Hematopoietic multipotent progenitor cell treated with erythropoietin and hydrocortisone succinate and interleukin-3 and kit ligand, for 17 days (in vitro differentiated cells): ENCODE measurements at regions not wholly inside any gene's neighbourhood (a gene's known extent, or its start where the extent isn't known, plus 50 kb on each side); places are given as distances from the start of the nearest gene placed in this dataset.

Experiments used
- DNase-seq: peaks from one replicate; pipeline ENCODE4 v3.0.0-alpha.2; 2015; ENCODE audit warnings: low spot score

- no peak for DNase-seq
Observed at GRCh38 chr2:195047955-195048354, 609.1 kb upstream of the SLC39A10 start.

DNA sequence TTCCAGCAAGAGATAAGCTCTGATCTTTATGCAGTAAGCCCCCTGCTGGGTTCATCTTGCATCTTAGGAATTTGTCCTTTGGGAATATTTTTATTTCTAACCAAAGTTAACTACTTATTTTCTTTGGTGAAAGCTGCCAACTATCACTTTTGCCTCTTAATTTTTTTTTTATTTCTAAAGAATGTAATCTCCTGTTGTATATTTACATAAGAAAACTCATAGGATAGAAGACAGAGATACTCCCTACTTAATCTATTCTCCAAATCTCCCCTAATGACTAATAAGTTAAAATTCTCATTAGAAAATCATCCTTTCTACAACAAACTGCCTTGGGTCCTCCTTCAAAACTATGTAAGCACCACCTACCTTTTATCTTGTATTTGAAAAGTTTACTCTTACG, 612.2 kb upstream of the SLC39A10 start:
- no peak for DNase-seq

DNA sequence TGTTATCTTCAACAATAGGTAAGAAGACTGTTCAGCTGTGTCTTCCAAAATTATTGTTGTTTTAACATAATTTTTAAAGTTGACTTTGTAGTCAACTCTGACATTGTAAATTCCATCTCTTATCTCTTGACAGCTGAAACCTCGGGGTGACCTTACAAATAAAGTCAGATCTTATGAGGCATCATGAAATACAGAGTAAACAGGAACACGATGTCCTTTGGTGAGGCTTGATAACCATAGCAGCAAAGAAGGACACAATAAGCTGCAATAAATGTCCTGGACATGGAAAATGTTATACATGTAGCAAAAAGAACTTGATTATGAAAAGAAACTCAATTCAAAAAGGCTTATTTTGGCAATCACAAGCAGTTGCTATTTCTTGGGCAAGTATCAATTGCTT, 618.9 kb upstream of the SLC39A10 start:
- no peak for DNase-seq

GRCh38 chr2:195037045-195037444, 620.0 kb upstream of the SLC39A10 start:
- no peak for DNase-seq

DNA sequence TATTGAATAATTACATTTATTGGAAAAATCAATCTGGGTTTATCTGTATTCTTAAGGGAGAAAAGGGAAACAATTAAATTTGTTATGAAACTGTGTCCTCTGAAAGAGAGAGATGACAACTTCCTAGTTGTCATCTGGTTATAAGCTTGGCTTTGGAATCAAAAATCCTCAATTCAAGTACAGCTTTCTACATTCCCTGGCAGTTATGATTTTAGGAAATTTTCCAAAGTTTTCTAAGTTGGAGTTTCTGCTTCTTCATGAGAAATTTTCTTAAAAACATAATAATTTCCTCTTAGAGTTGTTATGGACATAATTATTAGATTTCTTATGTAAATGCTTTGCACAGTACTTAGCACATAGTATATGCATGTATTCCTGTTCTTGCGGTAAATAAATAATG, 625.6 kb upstream of the SLC39A10 start:
- DNase-seq = no peak

DNA sequence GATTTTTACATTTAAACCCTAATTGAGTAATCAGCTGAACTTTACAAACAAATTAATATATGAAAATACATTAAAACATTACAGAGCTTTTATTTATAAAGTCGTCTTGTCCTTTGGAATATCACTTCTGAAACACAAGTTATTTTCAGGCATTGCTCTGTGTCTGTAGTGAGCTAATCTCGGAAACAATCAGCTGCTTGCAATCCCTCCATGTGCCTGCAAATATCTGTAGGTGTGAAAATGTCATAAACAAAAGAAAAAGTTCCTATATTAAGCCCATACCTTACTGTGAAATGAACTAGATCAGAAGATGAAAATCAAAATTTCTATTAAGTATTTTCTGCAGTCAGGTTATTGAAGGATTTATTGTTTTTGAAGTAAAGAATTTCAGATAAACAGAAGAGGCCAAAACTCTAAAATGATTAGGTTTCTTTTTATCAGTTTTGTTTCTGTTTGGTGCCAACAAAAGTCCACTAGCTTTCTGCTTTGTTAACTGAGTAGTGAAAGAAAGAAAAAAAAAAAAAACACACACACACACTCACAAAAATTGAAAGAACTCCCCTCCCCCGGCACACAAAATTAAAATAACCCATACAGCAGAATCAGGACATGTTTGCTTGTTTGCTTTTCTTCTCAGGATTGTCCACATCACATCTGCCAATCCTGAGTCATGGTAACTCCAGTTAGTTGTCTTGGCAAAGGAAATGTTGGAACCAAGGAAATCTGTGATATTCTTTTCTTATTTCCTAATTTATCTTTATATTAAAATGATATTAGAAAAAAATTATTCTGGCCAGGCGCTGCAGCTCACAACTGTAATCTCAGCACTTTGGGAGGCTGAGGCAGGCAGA, 627.0 kb upstream of the SLC39A10 start:
- no peak for DNase-seq

- no peak for DNase-seq
Observed at GRCh38 chr2:195027947-195028346, 629.1 kb upstream of the SLC39A10 start.

GRCh38 chr2:195026261-195026660, 630.8 kb upstream of the SLC39A10 start:
- DNase-seq = no peak

DNA sequence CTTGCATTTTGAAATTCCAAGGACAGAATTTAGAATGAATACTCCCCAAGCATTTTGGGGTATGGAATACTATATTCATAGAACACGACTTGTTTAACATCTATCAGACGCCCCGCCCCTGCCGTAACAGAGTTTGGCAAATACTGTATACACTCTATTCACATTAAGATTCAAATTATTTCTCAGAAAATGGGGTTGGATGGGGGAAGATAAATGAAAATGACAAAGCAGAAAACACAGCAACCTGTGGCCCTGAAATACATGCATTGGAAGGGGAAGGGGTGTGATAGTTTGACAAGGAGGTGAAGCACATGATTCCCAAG, 634.6 kb upstream of the SLC39A10 start:
- DNase-seq = no peak

- DNase-seq = no peak
Observed at GRCh38 chr2:195021711-195022507, 635.1 kb upstream of the SLC39A10 start.

DNA sequence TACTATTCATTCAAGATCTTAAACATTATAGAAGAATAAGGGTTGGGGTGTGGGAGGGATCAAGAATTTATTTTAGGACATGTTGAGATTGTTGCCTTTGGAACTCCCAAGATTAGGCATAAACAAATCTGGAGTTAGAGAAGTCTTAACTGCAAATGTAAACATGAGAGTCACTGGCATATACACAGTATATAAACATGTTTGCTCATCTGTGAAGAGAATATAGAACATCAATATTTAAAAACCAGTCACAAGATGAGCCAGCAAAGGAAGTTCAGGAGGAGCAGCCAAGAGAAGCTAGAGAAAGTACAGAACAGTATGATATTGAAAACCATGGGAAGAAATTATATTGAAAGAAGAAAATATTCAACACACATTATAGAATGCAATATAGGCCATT, 638.6 kb upstream of the SLC39A10 start:
- no peak for DNase-seq

GRCh38 chr2:195017890-195018289, 639.1 kb upstream of the SLC39A10 start:
- no peak for DNase-seq

GRCh38 chr2:195016841-195017240, 640.2 kb upstream of the SLC39A10 start:
- no peak for DNase-seq

DNA sequence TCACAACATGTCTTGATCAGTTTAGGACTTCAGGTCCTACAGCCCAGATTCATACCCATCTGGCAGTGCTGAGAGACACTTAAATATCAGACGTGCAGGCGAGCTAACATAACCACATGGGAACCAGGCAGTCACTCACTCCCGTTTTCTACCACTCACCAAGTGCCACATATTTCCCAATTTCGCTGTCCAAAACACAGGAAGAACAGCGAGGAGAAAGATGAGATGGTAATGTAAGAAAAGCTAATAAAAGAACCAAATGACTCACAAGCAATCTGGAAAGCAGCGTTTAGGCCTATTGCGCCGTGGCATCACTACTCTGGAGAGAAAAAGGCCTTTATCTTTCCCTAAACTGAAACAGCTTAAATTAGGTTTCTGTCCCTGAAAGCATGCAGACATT, 647.8 kb upstream of the SLC39A10 start:
- no peak for DNase-seq

DNA sequence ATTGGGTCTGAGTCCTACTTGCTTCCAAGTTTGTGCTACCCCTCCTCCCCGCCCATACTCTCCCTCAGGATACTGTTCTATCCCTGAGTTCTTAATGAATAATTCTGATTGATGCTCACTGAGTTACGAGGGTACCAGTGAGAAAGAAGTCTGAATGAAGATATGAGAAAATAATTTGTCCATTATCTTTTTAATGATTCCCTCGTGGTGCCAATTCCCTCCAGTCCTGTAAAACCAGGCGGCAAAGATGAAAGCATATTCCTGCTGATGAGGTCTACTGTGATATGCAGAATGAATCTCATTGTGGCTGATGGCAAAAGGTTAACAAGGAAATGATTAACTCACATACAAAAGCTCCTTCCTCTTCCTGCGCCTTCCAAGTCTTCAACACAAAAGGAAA, 650.2 kb upstream of the SLC39A10 start:
- no peak for DNase-seq

GRCh38 chr2:195003881-195004471, 653.0 kb upstream of the SLC39A10 start:
- DNase-seq = no peak

- no peak for DNase-seq
Observed at GRCh38 chr2:195001924-195002323, 655.1 kb upstream of the SLC39A10 start.

DNA sequence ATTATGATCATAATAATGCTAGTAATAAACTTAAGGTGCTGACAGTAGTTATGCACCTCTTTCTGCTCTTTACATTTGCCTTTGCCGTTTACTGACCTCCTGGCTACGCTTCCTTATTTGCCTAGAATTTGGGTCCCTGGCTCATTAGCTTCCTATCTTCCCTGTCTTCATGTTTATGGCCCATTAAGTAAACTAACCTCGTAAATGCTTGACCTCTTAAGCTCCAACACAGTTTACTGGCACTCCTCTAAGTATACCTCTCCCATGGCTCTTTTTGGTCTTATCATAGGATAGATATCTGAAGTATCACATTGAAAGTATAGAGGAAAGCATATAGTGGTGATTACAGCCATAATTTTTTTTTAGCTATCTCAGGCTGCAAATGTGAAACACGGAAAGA, 657.3 kb upstream of the SLC39A10 start:
- DNase-seq = no peak

DNA sequence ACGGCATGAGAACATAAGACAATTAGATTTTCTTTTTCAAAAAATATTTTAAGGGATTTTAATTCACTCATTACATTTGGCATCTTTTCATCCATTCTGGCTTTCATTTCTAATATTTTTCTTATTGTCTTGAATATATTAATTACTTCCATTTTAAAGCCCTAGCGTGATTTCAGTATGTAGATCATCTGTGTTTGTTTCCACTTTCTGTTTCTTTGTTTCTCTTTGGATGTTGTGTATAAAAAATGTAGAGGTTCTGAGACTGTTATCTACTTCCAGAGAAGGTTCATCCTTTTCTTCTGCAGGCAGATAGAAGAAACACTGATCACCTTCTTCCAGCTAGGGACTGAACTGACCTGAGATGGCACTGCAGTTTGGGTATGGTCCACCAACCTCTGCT, 664.4 kb upstream of the SLC39A10 start:
- no peak for DNase-seq

GRCh38 chr2:194985258-194985657, 671.8 kb upstream of the SLC39A10 start:
- no peak for DNase-seq

DNA sequence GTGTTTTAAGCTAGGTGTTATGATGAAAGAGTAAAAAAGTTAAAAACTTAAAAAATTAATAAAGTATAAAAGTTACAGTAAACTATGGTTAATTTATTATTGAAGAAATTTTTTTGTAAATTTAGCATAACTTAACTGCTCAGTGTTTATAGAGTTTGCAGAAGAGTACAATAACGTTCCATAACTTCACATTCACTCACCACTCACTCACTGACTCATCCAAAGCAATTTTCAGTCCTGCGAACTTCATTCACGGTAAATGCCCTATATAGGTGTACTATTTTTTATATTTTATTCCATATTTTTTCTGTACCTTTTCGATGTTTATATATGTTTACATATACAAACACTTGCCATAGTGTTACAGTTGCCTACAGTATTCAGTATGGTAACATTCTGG, 694.8 kb upstream of the SLC39A10 start:
- no peak for DNase-seq

DNA sequence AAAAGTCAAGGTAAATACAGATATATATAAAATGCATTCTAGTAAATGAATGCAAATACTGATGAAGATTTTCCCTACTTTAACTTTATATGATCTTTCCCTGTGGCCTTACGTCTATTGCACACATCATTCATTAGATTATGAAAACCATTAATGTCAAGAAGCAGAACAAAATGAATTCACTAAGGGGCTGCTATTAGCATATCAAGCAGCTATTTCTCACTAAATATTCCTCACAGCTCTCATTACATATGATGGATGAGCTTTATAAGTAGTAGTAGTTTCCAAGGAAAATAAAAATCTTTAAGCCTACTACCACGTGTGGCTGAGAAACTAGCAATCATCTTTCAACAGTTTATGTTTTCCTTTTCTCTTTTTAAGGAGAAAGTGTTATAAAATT, 702.8 kb upstream of the SLC39A10 start:
- DNase-seq = no peak

- no peak for DNase-seq
Observed at GRCh38 chr2:194946826-194947225, 710.2 kb upstream of the SLC39A10 start.
